HFFc6 (cell line): ENCODE measurements at regions not wholly inside any gene's neighbourhood (a gene's known extent, or its start where the extent isn't known, plus 50 kb on each side); places are given as distances from the start of the nearest gene placed in this dataset.

Experiments used
- DNase-seq: peaks from one replicate; pipeline ENCODE4 v3.0.0-alpha.2; 2018
- H3K27ac Mint-ChIP-seq: 2 replicates; pipeline ENCODE4 v1.8.0; 2020; ENCODE audit warnings: mild to moderate bottlenecking, mixed read lengths
- H3K27me3 Mint-ChIP-seq: 2 replicates; pipeline ENCODE4 v1.8.0; 2021; ENCODE audit warnings: mild to moderate bottlenecking, moderate library complexity, mixed read lengths; ENCODE audit not compliant: insufficient read depth
- H3K36me3 Mint-ChIP-seq: 2 replicates; pipeline ENCODE4 v1.8.0; 2021; ENCODE audit warnings: low read depth, mixed read lengths
- H3K4me1 Mint-ChIP-seq: 2 replicates; pipeline ENCODE4 v1.8.0; 2020; ENCODE audit warnings: low read depth, mixed read lengths
- H3K4me3 Mint-ChIP-seq: 2 replicates; pipeline ENCODE4 v1.8.0; 2020; ENCODE audit warnings: mild to moderate bottlenecking, moderate library complexity, mixed read lengths
- H3K9me3 Mint-ChIP-seq: 2 replicates; pipeline ENCODE4 v1.8.0; 2020; ENCODE audit warnings: mild to moderate bottlenecking, mixed read lengths
- CTCF ChIP-seq: fragments of 200-600 bp; sonication (generic); IDR thresholded peaks from 2 replicates; pipeline ENCODE4 v1.5.0; 2021; ENCODE audit warnings: antibody characterized with exemption, mild to moderate bottlenecking

- Mint-ChIP-seq H3K27ac (no peak overlapping the region), H3K9me3 (peaks cover 7% of the 10 kb centered on the region), H3K27me3 (peaks cover 13% of the 10 kb centered on the region), H3K4me1 (peaks cover 12% of the 10 kb centered on the region), H3K36me3 (peaks cover 6% of the 10 kb centered on the region; the same call in 1 of the 2 replicates), H3K4me3 (no peak overlapping the region)
- DNase-seq = no peak
- no peak for TF ChIP-seq CTCF
These were observed 90.3 kb downstream of the SMIM20 start for GRCh38 chr4:26004290-26004689.

GRCh38 chr4:26005764-26006163 is 91.7 kb downstream of the SMIM20 start:
- no peak overlapping the region for H3K27ac Mint-ChIP-seq
- peaks cover 19% of the 10 kb centered on the region for H3K27me3 Mint-ChIP-seq
- H3K4me3 Mint-ChIP-seq = no peak overlapping the region
- no peak for TF ChIP-seq CTCF
- H3K9me3 Mint-ChIP-seq = peaks cover 7% of the 10 kb centered on the region
- peaks cover 11% of the 10 kb centered on the region for H3K4me1 Mint-ChIP-seq
- H3K36me3 Mint-ChIP-seq = peaks cover 6% of the 10 kb centered on the region; the same call in 1 of the 2 replicates
- no peak for DNase-seq

GRCh38 chr4:26008737-26009136 is 94.7 kb downstream of the SMIM20 start:
- DNase-seq = no peak
- H3K27ac Mint-ChIP-seq = no peak overlapping the region
- H3K4me3 Mint-ChIP-seq = no peak overlapping the region
- H3K4me1 Mint-ChIP-seq = peaks cover 14% of the 10 kb centered on the region
- no peak for TF ChIP-seq CTCF
- peaks cover 28% of the 10 kb centered on the region for H3K27me3 Mint-ChIP-seq
- H3K36me3 Mint-ChIP-seq = peaks cover 6% of the 10 kb centered on the region; the same call in 1 of the 2 replicates
- peaks cover 7% of the 10 kb centered on the region for H3K9me3 Mint-ChIP-seq

- Mint-ChIP-seq H3K27me3 (peaks cover 28% of the 10 kb centered on the region), H3K36me3 (peaks cover 6% of the 10 kb centered on the region; the same call in 1 of the 2 replicates), H3K4me3 (no peak overlapping the region), H3K27ac (no peak overlapping the region), H3K4me1 (peaks cover 22% of the 10 kb centered on the region), H3K9me3 (peaks cover 7% of the 10 kb centered on the region)
- TF ChIP-seq CTCF = no peak
- DNase-seq = no peak
These were observed 95.5 kb downstream of the SMIM20 start for GRCh38 chr4:26009502-26009901.

GRCh38 chr4:26010304-26010703 is 96.3 kb downstream of the SMIM20 start:
- Mint-ChIP-seq H3K36me3 (peaks cover 6% of the 10 kb centered on the region; the same call in 1 of the 2 replicates), H3K4me1 (peaks cover 30% of the 10 kb centered on the region), H3K27me3 (peaks cover 28% of the 10 kb centered on the region), H3K4me3 (no peak overlapping the region), H3K9me3 (peaks cover 7% of the 10 kb centered on the region), H3K27ac (no peak overlapping the region)
- TF ChIP-seq CTCF = no peak
- no peak for DNase-seq

- DNase-seq = no peak
- TF ChIP-seq CTCF = no peak
- Mint-ChIP-seq H3K9me3 (peaks cover 4% of the 10 kb centered on the region), H3K4me1 (peaks cover 49% of the 10 kb centered on the region), H3K36me3 (peaks cover 3% of the 10 kb centered on the region; the same call in 1 of the 2 replicates), H3K27me3 (peaks cover 22% of the 10 kb centered on the region), H3K4me3 (no peak overlapping the region), H3K27ac (no peak overlapping the region)
These were observed 99.6 kb downstream of the SMIM20 start for GRCh38 chr4:26013629-26014028.
